HG03064 (cell line): ENCODE measurements at regions not wholly inside any gene's neighbourhood (a gene's known extent, or its start where the extent isn't known, plus 50 kb on each side); places are given as distances from the start of the nearest gene placed in this dataset.
"Not testable (repeated sequence)": the region's sequence is repeated elsewhere in the genome, so short reads cannot be mapped to it uniquely, and the experiment has no call there.

Experiments used
- ATAC-seq: cut with Tn5 transposase; IDR thresholded peaks from one replicate; pipeline ENCODE4 v1.9.1; 2021; ENCODE audit warnings: low read depth; ENCODE audit not compliant: unreplicated experiment

DNA sequence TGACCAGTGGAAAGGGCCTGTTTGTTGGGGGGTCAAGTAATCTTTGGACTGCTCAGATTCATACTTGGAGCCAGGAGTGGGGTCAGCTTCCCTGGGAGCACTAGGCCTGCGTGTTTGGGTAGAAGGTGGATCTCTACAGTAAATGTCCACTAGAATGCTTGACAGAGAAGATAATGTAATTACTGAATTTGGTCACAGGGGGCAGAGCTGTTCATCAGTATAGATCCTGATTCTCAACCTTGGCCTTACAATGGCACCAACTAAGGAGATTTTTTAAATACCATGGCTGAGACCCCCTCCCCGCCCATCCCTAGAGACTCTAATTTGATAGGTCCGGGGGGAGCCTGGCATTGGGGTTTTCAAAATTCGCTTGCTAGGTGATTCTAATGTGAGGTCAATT, 217.5 kb upstream of the PLXNA2 start:
- no peak for ATAC-seq

GRCh38 chr1:208462761-208463160, 218.6 kb upstream of the PLXNA2 start:
- ATAC-seq, result no peak

DNA sequence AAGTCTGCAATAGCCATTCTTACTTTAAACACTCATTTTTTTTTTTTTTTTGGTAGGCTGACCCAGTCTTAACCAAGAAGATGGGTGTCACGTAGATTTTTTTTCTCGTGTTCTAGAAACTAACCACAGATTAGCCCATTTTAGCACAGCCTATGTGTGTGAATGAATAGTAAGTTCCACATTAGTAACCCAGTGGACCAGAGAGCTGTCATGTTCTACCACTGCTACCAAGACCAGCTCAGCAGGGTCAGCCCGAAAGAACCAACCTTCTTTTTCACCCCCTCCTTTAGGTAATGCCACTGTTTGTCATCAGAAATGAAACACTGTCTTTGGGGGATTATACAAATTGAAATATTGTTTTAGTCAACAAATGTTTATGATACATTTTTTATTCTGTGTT, 221.1 kb upstream of the PLXNA2 start:
- no peak for ATAC-seq

DNA sequence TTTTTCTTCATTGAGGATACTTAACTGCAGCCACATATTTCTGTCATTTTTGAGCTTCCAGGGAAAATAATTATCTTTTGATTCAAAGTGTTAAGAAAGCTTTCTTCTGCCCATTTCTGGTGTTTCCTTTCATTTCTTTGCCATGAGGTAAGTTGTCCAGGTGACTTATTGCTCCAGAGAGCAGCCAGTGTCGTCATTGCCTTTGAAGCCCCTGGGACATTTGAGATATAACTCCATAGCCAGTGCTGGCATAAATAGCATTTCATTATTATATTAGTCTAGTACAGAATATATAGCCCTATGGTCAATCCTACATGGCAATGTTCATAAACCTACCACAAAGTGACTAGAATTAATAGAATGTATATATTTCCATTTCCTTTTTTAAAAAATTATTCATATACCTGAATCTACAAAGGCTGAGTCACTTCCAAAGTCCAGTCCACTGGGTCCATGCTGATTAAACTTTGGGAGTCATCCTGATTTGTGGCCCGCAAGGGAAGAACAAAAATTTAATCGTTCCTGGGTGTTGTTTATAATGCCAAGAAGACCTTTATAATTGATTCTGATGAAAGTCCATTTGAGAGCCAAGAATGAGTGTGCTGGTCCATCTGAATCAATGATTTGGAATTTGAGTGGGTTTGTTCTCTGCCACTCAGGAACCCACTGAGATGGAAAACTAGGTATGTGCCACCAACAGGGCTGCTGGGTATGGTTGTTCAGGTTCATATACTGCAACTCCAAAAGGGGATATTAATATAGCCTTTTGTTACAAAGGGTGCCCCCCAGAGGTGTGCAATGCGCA, 221.8 kb upstream of the PLXNA2 start:
- no peak for ATAC-seq

DNA sequence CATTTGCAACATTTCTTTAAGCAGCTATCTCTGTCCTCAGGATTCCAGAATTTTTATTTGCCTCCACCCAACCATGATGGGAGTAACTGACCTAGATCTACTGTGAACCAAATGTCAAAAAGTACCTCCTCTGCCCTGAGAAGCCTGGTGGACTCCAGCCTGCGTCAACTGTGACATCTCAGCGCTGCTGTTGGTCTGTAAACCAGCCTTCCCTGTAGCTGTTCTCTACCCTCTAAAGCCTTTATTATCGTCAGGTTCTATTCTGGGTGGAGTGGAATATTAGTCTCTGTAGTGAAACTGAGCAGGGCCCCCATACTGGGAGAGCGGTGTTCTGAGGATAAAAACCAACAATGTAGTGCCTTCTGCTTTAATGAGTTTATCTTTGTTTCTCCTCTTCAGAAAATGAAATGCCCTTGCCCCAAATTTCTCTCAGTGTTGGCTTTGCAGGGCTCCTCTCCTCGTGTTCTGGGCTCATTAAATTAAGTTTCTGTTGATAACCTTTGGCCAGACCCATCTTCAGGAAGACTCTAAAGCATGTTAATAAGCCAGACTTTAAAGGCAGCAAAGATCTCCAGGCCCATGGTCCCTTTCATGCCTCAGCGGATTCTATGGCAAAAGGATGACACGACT, 223.1 kb upstream of the PLXNA2 start:
- ATAC-seq, result no peak

DNA sequence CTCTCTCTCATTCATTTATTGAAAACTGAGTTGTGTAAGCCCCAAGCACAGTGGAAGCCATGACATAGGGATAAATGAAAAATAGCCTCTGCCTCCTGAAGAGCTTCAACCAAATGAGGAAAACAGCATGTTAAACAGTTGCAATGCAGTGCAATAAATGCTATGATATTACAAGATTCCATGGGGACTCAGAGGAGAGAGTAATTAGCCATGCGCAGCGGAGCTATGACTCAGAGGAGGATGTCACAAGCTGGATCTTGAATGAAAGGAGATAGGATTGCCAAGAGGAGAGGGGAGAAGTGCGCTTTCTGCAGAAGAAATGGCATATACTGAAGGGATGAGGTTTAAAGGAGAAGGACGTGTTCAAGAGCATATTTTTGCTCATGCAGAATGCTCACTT, 231.3 kb upstream of the PLXNA2 start:
- no peak for ATAC-seq

- ATAC-seq, result no peak
Observed at GRCh38 chr1:208475951-208476845, 232.0 kb upstream of the PLXNA2 start.

DNA sequence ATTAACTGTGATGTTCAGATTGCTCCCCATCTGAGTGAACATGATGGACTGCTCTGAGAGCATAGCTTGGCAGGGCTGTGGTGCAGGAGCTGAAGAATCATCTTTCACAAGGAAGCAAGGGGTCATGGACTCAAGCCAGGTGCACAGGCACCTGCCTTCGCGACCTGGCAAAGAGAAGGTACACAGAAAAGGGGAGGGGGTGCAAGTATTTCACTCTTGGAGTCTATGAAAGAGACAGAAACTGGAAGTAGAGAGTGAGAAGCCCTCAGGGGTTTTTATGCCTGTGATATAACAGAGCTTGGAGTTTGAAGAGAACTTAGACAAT, 232.6 kb upstream of the PLXNA2 start:
- ATAC-seq, result no peak

DNA sequence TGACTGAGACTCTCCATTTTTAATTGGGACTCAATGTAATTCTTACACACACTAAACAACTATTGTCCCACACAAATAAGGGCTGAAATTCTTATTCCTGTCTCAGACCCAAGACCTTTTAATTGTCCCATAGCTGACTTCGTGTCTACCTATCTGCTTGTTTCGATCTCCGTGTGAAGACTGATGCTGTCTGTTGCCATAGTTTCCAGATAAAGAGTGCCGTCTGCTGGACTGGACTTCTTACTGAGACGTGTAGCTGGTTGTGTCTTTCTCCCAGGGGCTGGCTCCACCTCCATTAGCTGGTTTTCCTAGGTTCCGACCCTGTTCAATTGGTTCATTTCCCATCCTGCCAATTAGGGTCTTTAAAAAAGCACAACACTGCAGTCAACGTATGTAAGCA, 235.3 kb upstream of the PLXNA2 start:
- ATAC-seq, result no peak

GRCh38 chr1:208485512-208485911, 241.3 kb upstream of the PLXNA2 start:
- no peak for ATAC-seq

DNA sequence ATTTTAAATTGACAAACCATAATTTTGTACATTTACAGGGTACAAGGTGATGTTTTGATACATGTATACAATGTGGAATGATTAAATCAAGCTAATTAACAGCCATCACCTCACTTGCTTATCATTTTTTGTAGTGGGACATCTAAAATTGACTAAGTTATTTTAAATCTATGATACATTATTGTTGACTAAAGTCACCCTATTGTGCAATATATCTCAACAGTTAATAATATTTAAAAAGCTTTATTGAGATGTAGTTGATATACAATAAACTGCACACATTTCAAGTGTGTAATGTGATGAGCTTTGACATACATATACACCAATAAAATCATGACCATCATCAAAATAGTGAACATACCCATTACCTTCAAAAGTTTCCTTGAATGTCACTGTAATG, 242.5 kb upstream of the PLXNA2 start:
- ATAC-seq, result no peak

- ATAC-seq, result not testable (repeated sequence)
Observed at GRCh38 chr1:208488432-208488831, 244.2 kb upstream of the PLXNA2 start.

DNA sequence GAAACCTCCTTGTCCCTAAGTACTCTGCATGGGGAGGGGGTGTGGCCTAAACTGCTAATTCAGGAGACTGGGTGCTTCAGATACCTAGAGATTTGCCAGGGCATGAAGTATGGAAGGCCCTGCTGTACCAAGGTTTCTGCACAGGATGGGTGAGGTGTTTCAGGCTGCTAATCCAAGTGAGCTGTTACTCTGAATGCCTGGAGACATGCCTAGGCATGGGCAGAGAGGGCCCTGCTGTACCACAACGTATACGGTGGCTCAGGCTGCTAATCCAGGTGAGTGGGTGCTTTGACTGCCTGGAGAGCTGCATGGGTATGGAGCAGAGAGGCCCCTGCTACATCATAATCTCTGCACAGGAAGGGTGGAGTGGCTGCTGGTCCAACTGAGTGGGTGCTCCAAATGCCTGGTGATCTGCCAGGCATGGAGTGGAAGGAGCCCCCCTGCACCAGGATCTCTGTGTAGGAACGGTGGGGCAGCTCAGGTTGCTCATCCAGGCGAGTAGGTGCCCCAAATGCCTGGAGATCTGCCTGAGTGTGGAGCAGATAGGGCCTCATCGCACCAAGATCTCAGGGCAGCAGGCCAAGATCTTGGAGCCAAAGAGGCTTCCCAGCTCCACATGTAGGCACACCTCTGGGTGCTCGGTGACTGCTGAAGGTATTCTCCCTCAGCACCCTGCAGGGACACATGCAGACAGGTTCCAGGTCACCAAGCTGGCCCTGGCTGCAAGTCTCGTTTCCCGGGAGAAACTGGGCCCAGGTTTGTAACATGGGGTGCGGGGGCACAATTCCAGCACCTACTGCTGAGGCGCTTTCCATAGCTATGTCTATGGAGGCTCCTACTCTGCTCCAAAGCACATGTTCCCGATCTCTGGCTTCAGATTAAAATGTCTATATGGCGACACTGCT, 252.5 kb upstream of the PLXNA2 start:
- no peak for ATAC-seq

- no peak for ATAC-seq
Observed at GRCh38 chr1:208497866-208498541, 253.8 kb upstream of the PLXNA2 start.

- no peak for ATAC-seq
Observed at GRCh38 chr1:208499026-208499425, 254.8 kb upstream of the PLXNA2 start.

GRCh38 chr1:208499601-208500000, 255.4 kb upstream of the PLXNA2 start:
- ATAC-seq, result no peak

DNA sequence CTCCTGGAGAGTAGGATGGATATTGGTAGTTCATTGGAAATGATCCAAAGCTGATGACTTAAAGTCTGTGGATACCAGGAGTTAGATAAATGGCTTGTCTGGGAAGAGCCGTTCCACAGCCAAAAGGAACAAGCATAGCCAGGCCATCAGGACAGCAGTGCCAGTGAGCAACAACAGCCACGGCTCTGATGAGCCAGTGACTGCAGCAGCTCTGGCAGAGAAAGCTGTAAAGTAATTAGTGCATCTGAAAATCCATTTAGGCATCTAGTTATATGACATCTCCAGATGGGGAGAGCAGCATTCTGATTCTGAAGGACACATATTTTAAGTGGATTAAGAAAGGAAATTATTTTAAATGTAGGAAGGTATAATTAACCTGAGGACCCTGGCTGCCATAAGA, 256.2 kb upstream of the PLXNA2 start:
- ATAC-seq, result no peak

DNA sequence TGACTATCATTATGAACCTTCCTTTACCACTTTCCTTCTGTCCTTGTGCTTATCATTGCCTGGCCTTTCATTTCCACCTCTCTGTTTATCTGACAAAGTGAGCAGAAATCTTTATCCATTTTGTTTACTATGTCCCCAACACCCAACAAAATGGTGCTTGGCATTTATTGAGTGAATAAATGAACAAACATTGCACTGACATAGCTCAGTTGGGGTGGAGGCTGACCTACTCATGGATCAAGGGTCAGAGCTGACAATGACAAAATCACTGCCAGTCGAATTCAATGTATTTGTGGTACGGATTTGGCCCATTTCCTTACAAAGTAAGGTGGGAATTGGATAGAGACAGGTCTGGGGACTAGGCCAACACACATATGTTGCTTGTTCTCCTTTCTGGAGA, 257.4 kb upstream of the PLXNA2 start:
- no peak for ATAC-seq

DNA sequence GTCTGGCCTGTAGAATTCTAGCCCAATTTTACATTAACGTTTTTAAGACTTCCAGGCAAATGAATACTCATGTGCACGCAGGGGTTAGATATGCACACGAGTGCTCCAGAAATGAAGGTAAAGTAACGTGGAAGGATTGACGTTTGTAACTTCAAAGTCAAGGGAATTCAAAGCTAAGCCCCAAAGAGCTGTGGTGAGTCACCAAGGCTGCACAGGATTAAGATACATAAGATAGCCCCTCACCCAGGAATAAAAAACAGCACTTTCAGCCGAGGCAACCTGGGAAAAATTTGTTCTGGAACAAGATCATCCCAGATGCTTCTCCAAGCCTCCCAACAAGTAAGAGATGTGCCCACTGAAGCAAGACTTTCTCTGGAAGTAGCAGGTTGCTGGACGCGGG, 259.6 kb upstream of the PLXNA2 start:
- ATAC-seq, result no peak

- ATAC-seq, result no peak
Observed at GRCh38 chr1:208506812-208507211, 262.6 kb upstream of the PLXNA2 start.
